SK-N-MC (cell line): ENCODE measurements at regions not wholly inside any gene's neighbourhood (a gene's known extent, or its start where the extent isn't known, plus 50 kb on each side); places are given as distances from the start of the nearest gene placed in this dataset.

Experiments
- EZH2 ChIP-seq: fragments of 200-600 bp; sonication (generic); IDR thresholded peaks from one replicate; pipeline ENCODE4 v1.6.1; 2017; ENCODE audit warnings: antibody characterized with exemption
- FOXP2 ChIP-seq: optimal IDR thresholded peaks from 2 replicates; pipeline ENCODE3; 2011; ENCODE audit warnings: mild to moderate bottlenecking, moderate library complexity; ENCODE audit not compliant: insufficient read depth; ENCODE audit errors: extremely low read length, control extremely low read depth
- POLR2AphosphoS5 ChIP-seq: IDR thresholded peaks from 2 replicates; pipeline ENCODE4 v1.6.1; 2012; ENCODE audit warnings: mild to moderate bottlenecking, low read depth, low read length, borderline replicate concordance

- no peak for TF ChIP-seq FOXP2
- no peak for TF ChIP-seq POLR2AphosphoS5
- no peak for TF ChIP-seq EZH2
Observed at GRCh38 chr15:53130943-53131342, 340.8 kb upstream of the ONECUT1 start.
